NCI-H1048 (cell line): ENCODE measurements at regions not wholly inside any gene's neighbourhood (a gene's known extent, or its start where the extent isn't known, plus 50 kb on each side); places are given as distances from the start of the nearest gene placed in this dataset.

Experiments used
- DNase-seq: peaks from one replicate; lab custom pipeline; 2025; lab: John Stamatoyannopoulos, UW

DNA sequence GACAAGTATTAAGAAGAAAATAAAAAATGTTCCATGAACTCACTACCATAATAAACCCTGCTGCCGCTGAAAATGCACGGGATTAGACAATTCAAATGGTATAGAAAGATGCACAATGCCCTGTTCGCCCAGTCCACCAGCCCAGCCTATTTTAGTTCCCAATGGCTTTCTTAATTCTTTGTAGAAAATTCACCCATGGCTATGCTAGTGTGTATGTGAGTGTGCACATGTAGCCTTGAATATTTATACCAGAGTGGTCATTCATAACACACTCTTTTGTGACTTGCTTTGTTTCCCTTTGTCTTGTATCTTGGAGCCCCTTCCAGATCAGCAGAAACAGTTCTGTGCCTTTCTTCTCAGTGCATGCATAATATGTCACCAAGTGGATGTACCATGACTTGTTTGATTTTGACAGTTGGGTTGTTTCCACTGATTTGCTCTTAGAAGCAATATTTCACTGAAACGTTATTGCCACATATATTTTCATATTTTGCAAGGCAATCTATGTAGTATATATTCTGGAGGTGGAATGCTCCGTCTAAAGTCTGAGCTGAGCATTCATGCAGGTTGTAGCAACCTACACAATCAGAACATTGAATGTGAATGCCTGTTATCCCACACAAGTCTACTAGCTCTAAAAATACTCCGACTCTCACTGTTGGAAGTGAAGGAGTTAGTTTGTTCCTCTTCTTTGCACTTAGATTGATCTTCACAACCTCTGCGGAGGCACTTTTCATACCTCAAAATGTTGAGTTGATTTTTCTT, 383.0 kb upstream of the EEF2KMT start:
- no peak for DNase-seq

DNA sequence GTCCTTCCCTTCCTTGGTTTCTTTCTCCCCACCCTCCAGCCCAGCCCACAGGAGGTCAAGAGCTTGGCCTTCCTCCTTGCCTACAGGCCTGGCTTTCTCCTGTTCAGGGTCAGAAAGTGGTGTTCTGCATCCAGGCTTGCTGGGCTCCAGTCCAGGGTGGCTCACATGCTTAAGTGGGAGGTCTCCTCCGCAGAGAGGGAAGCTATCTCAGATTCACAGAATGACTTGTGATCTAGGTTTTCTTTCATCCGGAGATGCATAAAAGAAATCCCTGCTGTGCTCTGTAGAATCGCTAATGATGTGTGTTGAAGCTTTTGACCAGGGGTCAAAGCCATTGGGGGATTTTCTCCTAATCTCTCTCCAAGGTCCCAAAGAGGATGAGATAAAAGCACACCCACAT, 382.3 kb upstream of the EEF2KMT start:
- no peak for DNase-seq

DNA sequence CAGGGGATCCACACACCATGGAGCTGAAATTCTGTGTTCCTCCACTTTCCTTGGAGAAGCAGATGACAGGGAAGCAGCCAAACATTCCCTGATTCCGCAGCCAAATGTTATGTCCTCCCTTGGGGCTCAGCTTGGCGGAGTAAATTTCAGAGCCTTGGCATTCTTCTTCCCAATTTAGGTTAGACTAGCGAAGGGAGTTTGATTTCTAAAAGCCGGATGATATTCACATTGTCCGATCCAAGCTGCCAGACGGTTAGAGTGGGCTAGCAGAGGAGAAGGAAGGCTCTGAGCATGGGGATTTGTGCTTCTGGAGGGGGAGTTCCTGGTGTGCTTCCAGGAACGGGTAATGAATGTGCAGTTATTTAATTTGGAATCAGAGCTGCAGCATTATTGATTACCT, 380.4 kb upstream of the EEF2KMT start:
- no peak for DNase-seq

DNA sequence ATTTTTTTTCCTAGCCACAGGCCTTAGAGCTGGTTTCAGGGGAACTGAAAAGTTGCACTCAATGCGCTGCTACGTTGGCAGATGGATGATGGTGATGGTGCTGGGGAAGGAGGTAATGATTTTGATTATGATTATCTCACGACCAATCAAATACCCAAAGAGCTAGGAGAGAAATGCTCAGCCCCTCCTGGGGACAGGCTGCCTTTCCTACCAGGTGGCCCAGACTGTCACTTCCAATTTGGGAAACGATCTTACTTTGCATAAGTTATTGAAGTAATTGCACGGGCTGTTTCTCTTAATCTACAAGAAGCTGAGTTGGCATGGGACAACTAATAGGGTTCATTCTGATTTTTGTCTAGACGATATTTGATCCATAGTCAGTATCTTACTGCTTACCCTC, 379.7 kb upstream of the EEF2KMT start:
- no peak for DNase-seq

DNA sequence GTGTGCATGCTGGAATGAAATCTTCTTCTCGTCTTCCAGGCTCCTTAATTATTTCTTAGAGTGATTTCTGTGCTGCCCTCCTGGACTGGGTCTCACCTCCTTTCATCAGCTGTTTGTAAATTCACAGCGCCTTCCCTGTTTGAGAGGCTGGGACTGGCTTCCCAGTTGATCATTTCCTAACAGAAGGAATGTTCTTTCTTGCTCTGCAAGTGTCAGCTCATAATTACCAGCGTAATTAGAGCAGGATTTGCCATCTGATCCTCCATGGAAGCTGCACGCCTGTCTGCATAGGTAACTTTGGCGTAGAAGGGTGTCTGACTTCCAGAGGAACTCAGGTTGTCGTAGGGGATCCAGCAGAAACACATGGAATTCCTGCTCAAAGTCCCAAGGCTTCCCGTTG, 375.0 kb upstream of the EEF2KMT start:
- DNase-seq: no peak

DNA sequence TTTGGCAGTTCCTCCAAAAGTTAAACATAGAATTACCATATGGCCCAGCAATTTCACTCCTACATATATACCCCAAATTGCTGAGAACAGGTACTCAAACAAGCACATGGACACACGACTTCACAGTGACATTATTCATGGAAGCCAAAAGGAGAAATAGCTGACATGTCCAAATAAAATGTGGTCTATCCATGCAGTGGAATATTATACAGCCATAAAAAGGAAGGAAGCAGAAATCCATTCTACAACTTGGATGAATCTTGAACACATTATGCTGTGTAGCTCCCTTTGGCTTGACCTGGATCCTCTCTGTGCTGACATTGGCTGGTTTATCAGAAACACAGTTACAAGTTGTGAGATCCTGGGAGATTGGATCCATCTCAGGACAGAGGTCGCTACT, 370.9 kb upstream of the EEF2KMT start:
- no peak for DNase-seq

DNA sequence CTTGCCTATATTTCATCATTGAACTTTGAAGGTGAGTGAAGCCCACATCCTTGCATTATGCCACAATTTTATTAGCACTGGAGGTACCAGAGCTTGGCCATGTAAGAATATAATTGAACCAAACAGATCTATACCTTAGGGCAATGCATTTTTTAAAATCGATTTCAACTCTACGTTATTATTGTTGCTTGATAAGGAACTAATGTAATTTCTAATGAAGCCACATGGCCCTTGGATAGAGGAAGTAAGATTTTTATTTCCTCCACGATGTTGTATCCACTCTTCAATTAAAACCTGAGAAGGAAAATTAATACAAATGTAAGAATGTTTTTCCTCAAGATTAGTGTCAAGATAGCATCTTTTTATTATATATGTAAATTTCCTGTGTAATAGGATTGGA, 370.0 kb upstream of the EEF2KMT start:
- no peak for DNase-seq

DNA sequence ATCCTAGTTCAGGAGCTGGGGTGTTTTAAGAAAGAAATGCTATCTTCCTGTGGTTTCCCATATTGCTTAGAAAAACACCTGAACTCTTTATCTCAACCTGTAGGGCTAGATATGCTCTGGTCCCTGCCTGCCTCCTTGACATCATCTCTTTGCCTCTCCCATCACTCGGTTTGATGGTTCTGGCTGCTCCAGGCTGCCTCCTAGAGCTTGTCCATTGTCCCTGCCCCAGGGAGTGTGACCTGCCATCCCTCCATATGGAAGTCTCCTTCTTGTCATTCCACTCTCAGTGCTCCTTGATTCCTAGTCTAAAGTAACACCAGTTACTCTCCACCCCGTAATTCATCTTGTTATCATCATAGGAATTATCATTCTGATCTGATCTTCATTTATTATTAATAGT, 369.0 kb upstream of the EEF2KMT start:
- no peak for DNase-seq

DNA sequence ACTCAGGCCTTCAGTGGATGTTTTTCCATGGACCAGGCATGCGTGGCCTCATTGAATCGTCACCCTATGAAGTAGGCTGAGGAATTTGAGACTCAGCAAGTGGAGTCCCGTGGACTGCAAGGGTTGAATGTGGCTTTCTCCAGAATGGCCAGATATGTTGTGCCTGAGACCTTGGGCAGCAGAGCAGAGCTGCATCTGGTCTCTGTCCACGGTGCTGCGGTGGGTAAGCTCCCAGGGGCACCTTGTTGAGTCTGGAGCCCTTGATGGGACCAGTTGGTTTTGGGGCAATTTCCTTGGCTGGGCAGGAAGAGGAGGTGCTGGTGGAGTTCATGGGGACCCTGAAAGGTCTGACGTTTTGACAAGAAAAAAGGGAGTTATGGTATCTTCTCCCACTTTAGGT, 368.1 kb upstream of the EEF2KMT start:
- DNase-seq: no peak

DNA sequence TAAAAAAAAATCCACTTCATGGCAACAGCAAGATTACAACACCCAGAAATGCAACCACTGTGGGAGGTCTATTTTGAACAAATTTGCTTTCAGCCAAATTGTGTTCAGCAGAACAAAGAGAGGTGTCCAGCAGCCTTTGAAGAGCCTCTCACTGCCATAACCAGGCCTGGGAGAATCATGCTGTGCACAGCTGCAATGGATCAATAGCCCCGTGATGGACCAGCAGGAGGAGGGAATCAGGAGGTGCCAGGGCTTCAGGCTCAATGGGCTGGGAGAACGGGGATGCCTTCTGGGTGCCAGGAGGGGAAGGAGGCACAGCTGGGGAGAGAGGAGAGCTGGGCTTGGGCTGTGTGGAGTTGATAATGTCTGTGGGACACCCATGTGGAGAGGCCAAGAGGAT, 366.2 kb upstream of the EEF2KMT start:
- no peak for DNase-seq

DNA sequence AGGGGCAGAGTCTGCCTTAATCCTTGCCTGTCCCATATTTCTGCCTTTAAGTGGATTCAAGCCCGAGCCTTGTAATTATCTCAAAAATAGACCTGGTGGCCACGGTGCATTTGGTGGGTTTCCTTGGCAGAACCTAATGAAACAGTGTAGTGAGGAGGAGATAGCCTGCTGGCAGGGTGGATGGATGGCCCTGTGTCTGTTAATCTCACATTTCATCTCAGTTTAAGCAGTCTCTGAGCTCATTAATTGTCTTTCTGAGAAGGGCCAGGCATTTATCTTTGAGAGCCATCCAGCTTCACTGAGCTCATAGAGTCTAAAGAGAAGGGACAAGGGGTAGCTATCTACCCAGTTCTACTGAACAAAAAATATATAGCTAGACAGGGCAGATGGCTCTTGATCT, 364.0 kb upstream of the EEF2KMT start:
- no peak for DNase-seq

DNA sequence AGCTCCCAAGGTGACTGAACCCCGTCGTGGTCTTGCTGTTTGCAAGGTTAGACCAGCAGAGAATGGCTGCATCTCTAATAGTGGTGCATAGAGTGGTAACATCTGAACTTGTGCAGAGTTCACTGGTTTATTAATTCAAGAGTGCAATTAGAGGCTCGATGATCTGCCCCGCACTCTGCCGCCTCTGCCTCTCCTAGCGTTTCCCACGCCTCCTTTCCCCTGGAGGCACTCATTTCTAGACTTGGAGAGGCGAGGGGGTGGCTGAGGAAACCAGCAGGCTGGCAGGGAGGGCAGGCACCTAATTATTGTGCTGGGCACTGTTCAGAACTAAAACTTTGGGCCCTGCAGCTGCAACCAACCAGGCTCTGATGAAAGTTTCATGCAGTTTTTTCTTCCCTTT, 363.5 kb upstream of the EEF2KMT start:
- DNase-seq: no peak

DNA sequence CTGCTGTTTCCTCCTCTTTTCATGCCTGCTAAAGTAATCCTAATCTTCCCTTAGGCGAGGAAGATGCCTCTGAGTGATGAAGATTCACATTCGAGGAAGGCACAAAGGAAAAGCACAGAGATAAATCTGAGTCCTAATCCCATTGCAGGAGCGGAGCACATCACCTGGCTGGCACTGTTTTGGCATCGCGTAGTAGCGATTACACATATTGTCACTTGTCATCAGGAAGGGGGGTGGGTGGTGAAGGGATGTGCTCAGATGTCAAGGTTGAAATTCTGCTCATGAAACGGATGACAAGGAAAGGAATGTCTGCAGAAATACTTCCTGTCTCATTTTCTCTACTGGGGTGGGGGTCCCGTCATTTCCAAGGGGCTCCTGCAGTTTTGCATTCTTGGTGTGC, 363.1 kb upstream of the EEF2KMT start:
- no peak for DNase-seq

DNA sequence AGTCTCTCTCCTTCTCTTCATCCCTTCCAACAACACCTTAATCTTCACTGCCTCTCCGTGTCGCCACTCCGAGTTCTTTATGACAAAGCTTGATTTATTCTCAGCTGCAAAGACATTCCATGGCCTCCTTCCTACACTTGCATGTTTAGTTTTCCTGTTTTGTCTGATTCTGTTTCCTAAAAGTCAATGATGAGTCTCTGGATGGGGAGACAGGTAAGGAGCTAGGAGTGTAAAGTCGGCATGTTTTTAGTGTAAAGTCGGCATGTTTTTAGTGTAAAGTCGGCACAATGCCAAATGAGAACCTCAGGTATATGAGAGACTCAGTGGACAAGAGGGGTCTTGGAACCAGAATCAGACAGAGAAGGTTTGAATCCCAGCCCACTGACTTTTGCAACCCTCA, 362.3 kb upstream of the EEF2KMT start:
- no peak for DNase-seq

DNA sequence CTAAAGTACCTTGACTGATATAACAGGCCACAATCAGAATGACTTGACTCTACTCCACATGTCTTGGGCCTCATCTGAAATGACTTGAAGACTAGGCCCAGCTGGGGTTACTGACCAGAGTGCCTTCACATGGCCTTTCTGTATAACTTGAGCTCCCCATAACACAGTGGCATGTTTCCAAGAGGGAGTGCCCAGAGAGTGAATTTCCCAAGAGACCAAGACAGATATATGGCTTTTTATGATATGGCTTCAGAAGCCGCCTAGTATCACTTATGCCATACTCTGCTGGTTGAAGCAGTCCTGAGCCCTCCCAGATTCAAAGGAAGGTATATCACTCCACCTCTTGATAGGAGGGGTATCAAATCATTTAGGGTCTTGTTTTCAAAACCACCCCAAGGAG, 357.5 kb upstream of the EEF2KMT start:
- no peak for DNase-seq

DNA sequence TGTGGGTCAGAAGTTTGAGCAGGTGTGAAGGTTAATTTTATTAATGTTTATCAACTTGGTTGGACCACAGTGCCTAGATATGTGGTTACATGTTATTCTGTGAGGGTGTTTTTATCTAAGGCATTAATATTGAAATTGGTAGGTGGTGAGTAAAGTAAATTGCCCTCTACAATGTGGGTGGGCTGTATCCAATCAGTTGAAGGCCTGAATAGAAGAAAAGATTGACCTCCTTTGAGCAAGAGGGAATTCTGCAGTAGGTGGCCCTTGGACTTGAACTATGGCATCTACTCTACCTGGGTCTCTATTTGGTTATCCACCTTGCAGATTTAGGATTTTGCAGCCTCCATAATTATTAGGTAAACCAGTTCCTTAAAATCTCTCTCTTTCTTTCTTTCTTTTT, 356.8 kb upstream of the EEF2KMT start:
- no peak for DNase-seq

DNA sequence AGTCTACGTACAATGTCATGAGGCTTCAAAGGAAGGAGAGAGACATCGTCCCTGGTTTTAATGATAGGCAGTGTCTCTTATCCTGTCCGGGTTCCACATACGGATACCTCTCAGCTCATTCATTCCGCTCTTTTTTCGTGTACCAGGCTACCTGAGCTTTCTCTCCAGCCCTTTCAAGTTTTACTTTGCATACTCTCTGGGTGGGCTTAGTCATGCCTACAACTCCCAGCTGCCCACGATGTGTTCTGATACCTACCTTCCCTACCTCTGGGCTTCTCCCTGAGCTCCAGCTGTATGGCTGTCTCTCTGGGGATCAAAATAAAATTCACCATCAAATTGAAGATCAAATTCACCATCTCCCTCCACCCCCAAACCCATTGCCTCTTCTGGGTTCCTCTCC, 354.0 kb upstream of the EEF2KMT start:
- DNase-seq: no peak

DNA sequence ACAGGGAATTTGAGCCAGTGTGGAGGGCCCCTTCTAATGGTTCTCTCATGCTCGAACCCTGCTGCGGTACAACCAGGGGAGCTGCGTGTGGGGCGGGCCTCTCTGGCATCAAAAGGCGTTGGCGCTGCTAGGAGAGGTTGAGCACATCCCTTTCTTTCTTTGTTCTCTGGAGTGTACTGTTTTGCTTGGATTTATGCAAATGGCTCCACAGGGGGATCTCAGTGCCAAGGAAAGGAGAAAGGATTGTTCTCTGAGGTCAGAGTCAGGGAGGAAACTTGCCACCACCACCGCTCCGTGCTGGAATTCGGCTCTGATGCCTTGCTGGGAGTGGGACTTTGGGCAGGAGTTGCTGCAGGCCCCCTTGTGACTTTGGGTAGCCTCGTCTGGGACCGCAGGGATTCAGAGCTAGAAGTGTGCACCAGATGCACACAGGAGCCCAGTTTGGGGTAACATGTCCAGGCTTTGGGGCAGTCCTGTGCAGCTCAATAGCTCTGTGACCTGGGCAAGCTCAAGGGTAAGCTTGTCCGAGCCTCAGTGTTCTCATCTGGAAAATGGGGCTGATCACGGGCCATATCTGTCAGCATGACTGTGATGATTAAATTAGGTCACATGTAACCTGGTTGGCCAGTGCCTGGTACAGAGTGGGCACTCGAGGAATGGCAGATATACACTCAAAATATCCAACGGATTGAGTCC, 353.0 kb upstream of the EEF2KMT start:
- no peak for DNase-seq

DNA sequence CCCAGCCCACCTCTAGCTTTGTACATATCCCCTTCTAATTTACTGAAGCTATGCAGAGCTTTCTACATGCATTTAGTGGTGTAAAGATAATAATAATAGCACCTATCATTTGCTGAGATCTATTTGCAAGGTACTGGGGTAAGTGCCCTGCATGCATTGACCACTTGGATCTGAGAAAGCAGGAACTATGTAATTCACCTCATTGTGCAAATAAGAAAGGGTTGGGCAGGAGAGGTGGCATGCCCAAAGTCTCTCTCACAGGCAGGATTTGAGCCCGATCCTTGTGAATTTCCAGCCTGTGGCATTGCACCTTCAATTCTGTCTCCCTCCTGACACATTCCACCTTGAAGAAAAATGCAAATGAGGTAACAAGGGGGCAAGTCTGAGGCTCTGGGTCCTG, 352.3 kb upstream of the EEF2KMT start:
- no peak for DNase-seq

DNA sequence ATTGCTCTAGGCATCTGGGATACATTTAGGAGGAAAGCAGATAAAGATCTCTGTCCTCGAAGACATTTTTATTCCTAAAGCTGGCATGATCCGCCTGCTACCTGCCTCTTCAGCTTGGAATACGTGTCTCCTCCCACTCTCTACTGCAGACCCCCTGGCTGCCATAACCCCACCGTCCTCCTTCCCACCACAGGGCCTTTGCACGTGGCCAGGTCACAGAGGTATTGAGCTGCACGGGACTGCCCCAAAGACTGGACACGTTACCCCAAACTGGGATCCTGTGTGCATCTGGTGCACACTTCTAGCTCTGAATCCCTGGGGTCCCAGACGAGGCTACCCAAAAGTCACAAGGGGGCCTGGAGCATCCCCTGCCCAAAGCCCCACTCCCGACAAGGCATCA, 351.2 kb upstream of the EEF2KMT start:
- no peak for DNase-seq

DNA sequence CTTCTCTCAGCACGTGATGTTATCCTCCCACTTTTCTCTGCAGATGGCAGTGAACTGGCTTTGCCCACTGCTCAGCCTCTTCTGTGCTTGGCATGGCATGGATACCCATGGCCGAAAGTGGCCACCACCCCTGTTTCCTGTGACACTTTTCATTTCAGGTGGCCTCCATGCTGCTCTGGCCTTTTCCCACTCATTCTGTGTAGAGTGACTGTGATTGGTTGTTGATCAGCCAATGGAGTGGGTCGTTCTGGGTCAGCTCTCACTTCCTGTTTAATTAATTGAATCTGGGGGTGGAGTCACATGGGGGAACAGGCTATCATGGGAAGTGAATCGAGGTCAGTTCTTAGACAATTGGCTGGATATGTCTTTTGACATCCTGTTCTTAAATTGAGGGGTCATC, 350.1 kb upstream of the EEF2KMT start:
- DNase-seq: no peak

DNA sequence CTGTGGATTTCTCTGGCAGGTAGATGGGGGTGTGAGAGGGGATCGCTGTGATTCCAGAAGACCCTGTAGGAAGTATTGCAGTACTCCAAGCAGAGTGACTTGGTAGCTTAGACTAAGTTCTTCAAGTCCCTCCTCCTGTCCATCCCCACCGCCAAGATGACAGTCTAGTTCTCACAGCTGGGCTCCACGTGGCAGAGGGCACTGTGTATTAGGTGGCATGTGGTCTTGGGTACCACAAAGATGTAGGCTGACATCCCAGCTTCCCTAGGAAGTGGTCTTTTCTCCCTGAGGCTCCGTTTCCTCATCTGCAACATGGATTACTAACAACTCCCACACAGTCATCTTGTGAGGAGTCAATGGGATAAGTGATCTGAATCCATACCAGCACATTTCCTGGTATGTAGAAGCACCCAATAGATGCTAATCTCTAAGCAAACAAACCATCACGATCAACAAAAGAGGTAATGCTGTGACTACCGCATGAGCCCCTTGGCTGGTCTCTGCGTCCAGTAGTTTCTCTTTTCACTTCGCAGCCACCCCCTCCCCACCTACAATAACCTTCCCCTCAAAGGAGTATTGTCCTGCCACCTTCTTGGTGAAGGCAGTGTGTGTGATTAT, 349.1 kb upstream of the EEF2KMT start:
- no peak for DNase-seq

DNA sequence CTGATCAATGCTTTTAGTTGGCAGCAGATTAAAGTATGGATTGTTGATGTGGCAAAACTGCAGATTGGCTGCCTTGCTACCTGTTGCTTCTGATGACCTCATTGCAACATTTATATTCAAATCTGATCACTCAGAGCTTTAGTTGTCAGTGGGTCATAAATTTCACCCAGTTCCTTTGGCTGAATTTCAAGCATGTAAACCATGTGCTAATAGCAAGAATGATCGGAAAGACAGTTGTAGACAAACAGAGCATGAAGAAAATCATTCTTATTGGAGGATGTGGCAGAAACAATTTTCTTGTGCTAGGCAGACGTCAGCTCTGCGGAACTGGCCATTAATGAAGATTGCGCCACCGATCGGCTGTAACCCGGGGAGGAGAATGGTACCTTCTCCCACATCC, 346.6 kb upstream of the EEF2KMT start:
- DNase-seq: no peak

DNA sequence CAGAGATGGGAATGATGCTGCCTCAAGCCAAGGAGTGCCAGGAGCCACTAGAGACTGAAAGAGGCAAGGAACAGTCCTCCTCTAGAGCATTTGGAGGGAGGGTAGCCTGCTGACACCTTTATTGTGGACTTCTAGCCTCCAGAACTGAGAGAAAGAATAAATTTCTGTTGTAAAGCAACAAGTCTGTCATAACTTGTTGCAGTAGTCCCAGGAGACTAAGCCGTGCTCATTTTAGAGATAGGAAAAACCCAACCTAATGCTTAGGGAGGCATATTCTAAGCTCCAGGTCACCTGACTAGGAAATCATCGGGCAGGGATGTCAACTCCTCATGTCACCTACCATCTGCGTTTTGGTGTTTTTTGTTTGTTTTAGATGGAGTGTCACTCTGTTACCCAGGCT, 345.4 kb upstream of the EEF2KMT start:
- no peak for DNase-seq
